HCT116 (cell line): ENCODE measurements at regions not wholly inside any gene's neighbourhood (a gene's known extent, or its start where the extent isn't known, plus 50 kb on each side); places are given as distances from the start of the nearest gene placed in this dataset.

ENCODE experiments used
- ATAC-seq: fragments of 200-7000 bp; cut with Tn5 transposase; 2 replicates; pipeline ENCODE4 v1.9.1; 2020; ENCODE audit warnings: mild to moderate bottlenecking, moderate library complexity
- BruUV-seq: library from RNA; stranded (reverse); fragments of 400-500 nt; replicated peaks from 2 replicates; lab custom pipeline; 2021; lab: Mats Ljungman, UMichigan
- CTCF ChIA-PET: fragments of 300-600 bp; sonication (Branson Sonifier 250); formaldehyde crosslinking; loops from one replicate; lab custom pipeline; 2021; ENCODE audit warnings: antibody characterized with exemption; lab: Charles Lee
- POLR2A ChIA-PET: fragments of 300-600, 350-600 bp; sonication (Branson Sonifier 250); formaldehyde crosslinking; loops from one replicate; lab custom pipeline; 2021; ENCODE audit warnings: antibody characterized with exemption; lab: Charles Lee
- RAD21 ChIA-PET, 2 experiments: fragments of 300-600 bp; sonication (Branson Sonifier 250); formaldehyde crosslinking; loops; one replicate each; lab custom pipeline; 2023; ENCODE audit warnings: low total read pairs in 2 of 2; ENCODE audit not compliant: uncharacterized antibody in 2 of 2, unreplicated experiment in 2 of 2, low non-redundant PET in 1 of 2; lab: Charles Lee
- DNase-seq: peaks from one replicate; pipeline ENCODE4 v3.0.0-alpha.2; 2010; ENCODE audit warnings: low read depth, low spot score
- H2AFZ ChIP-seq: fragments of 200-600 bp; shearing (Covaris generic), sonication (generic); 2 replicates; pipeline ENCODE4 v1.6.1; 2017; ENCODE audit warnings: low read depth, mixed run types, mixed read lengths, antibody characterized with exemption, low read length; ENCODE audit not compliant: poor library complexity, severe bottlenecking
- H3K27ac ChIP-seq: 2 replicates; pipeline ENCODE4 v1.5.1; 2012; ENCODE audit warnings: low read depth, low read length
- H3K27me3 ChIP-seq: fragments of 200-600 bp; sonication (generic); 2 replicates; pipeline ENCODE4 v1.6.1; 2016; ENCODE audit warnings: mixed run types, low read length, mixed read lengths; ENCODE audit not compliant: insufficient read depth
- H3K36me3 ChIP-seq, 2 experiments: fragments of 200-500 bp in 1 of 2; fragments of 200-600 bp in 1 of 2; sonication (Bioruptor generic) in 1 of 2; sonication (generic) in 1 of 2; 2 replicates each; pipeline versions ENCODE4 v1.5.1 to v1.6.1; 2014 to 2016; ENCODE audit warnings: low read length in 2 of 2, inconsistent platforms in 1 of 2, mixed read lengths in 1 of 2, mixed run types in 1 of 2; ENCODE audit not compliant: insufficient read depth in 2 of 2, control insufficient read depth in 1 of 2
- H3K4me1 ChIP-seq, 2 experiments: fragments of 200-600 bp in 1 of 2; sonication (generic) in 1 of 2; 2 replicates each; pipeline versions ENCODE4 v1.5.1 to v1.6.1; 2012 to 2017; ENCODE audit warnings: low read length in 2 of 2, inconsistent platforms in 1 of 2, mild to moderate bottlenecking in 1 of 2, mixed read lengths in 1 of 2, mixed run types in 1 of 2, moderate library complexity in 1 of 2; ENCODE audit not compliant: insufficient read depth in 2 of 2, control insufficient read depth in 1 of 2
- H3K4me2 ChIP-seq: fragments of 200-600 bp; sonication (generic); 2 replicates; pipeline ENCODE4 v1.6.1; 2017; ENCODE audit warnings: mixed run types, low read length, mixed read lengths
- H3K4me3 ChIP-seq, 2 experiments: fragments of 200-600 bp in 1 of 2; sonication (generic) in 1 of 2; replicated peaks in 1 of 2; 2 replicates each; pipeline ENCODE4 v1.5.1; 2011 to 2016; ENCODE audit warnings: low read length in 2 of 2, control low read depth in 1 of 2, low read depth in 1 of 2, mild to moderate bottlenecking in 1 of 2, mixed read lengths in 1 of 2, mixed run types in 1 of 2
- H3K79me2 ChIP-seq: fragments of 200-600 bp; sonication (generic); 2 replicates; pipeline ENCODE4 v1.6.1; 2017; ENCODE audit warnings: mild to moderate bottlenecking, mixed run types, low read length, moderate library complexity, mixed read lengths; ENCODE audit not compliant: insufficient read depth
- H3K9ac ChIP-seq: fragments of 200-600 bp; sonication (generic); 2 replicates; pipeline ENCODE4 v1.6.1; 2016; ENCODE audit warnings: low read length, mixed read lengths
- H3K9me2 ChIP-seq: fragments of 200-600 bp; sonication (generic), shearing (Covaris generic); 2 replicates; pipeline ENCODE4 v1.6.1; 2017; ENCODE audit warnings: mixed run types, mild to moderate bottlenecking, moderate library complexity; ENCODE audit not compliant: insufficient read depth
- H3K9me3 ChIP-seq, 2 experiments: fragments of 200-500 bp in 1 of 2; fragments of 200-600 bp in 1 of 2; sonication (Bioruptor generic) in 1 of 2; sonication (generic) in 1 of 2; 2 replicates each; pipeline ENCODE4 v1.6.1; 2014 to 2017; ENCODE audit warnings: low read length in 2 of 2, mixed read lengths in 2 of 2, inconsistent platforms in 1 of 2, low read depth in 1 of 2, mild to moderate bottlenecking in 1 of 2, mixed run types in 1 of 2, moderate library complexity in 1 of 2; ENCODE audit not compliant: control insufficient read depth in 1 of 2, insufficient read depth in 1 of 2
- H4K20me1 ChIP-seq: fragments of 200-600 bp; sonication (generic), shearing (Covaris generic); 2 replicates; pipeline ENCODE4 v1.6.1; 2017; ENCODE audit warnings: mixed run types, mild to moderate bottlenecking, moderate library complexity; ENCODE audit not compliant: insufficient read depth
- CEBPB ChIP-seq: IDR thresholded peaks from 2 replicates; pipeline ENCODE4 v1.6.1; 2012; ENCODE audit warnings: low read depth
- CTCF ChIP-seq, 3 experiments: fragments of 200-600 bp in 1 of 3; sonication (generic) in 1 of 3; IDR thresholded peaks in 2 of 3; conservative IDR thresholded peaks in 1 of 3; 2 replicates each; pipeline ENCODE4 v1.5.1; 2012 to 2017; ENCODE audit warnings: low read depth in 2 of 3, low read length in 2 of 3, antibody characterized with exemption in 1 of 3, borderline replicate concordance in 1 of 3, control low read depth in 1 of 3, mild to moderate bottlenecking in 1 of 3, mixed read lengths in 1 of 3, mixed run types in 1 of 3, moderate library complexity in 1 of 3; ENCODE audit not compliant: insufficient read depth in 1 of 3
- ELF1 ChIP-seq: IDR thresholded peaks from 2 replicates; pipeline ENCODE4 v1.6.1; 2012; ENCODE audit warnings: low read depth, borderline replicate concordance
- EZH2phosphoT487 ChIP-seq: fragments of 200-600 bp; IDR thresholded peaks from 2 replicates; pipeline ENCODE4 v1.6.1; 2018; ENCODE audit warnings: antibody characterized with exemption, borderline replicate concordance
- FOSL1 ChIP-seq: IDR thresholded peaks from 2 replicates; pipeline ENCODE4 v1.6.1; 2012; ENCODE audit warnings: low read depth
- JUND ChIP-seq: IDR thresholded peaks from 2 replicates; pipeline ENCODE4 v1.6.1; 2012
- POLR2A ChIP-seq: IDR thresholded peaks from 2 replicates; pipeline ENCODE4 v1.7.0; 2011; ENCODE audit warnings: borderline replicate concordance; ENCODE audit not compliant: insufficient read depth, insufficient read length; ENCODE audit errors: extremely low read depth
- POLR2AphosphoS5 ChIP-seq: IDR thresholded peaks from 2 replicates; pipeline ENCODE4 v1.6.1; 2011; ENCODE audit warnings: mild to moderate bottlenecking, low read depth, low read length, moderate library complexity
- RAD21 ChIP-seq: IDR thresholded peaks from 2 replicates; pipeline ENCODE4 v1.6.1; 2012; ENCODE audit warnings: low read depth, mild to moderate bottlenecking
- REST ChIP-seq: IDR thresholded peaks from 2 replicates; pipeline ENCODE4 v1.6.1; 2012; ENCODE audit warnings: low read depth
- SIN3A ChIP-seq: IDR thresholded peaks from 2 replicates; pipeline ENCODE4 v1.6.1; 2012; ENCODE audit warnings: low read depth
- SP1 ChIP-seq: IDR thresholded peaks from 2 replicates; pipeline ENCODE4 v1.6.1; 2012; ENCODE audit warnings: low read depth
- TCF7L2 ChIP-seq: IDR thresholded peaks from 2 replicates; pipeline ENCODE4 v1.7.0; 2011; ENCODE audit warnings: borderline replicate concordance, inconsistent platforms; ENCODE audit not compliant: insufficient read depth, insufficient read length; ENCODE audit errors: extremely low read depth
- ZFX ChIP-seq: fragments of 450-650 bp; IDR thresholded peaks from 2 replicates; pipeline ENCODE4 v1.6.1; 2017
- intact Hi-C: fragments of 100-400 bp; cut with micrococcal nuclease; formaldehyde crosslinking; loops from 2 replicates; pipeline ENCODE4 v1.10.0; 2022

- intact Hi-C loops = no loop called here
- ATAC-seq (no peak), DNase-seq (no peak)
- ChIA-PET RAD21 (no interaction called here), CTCF (no interaction called here), POLR2A (no interaction called here)
- no peak for TF ChIP-seq SIN3A
- TF ChIP-seq POLR2A = no peak
- no peak for TF ChIP-seq JUND
- TF ChIP-seq ZFX = no peak
- TF ChIP-seq ELF1 = no peak
- no peak for TF ChIP-seq SP1
- TF ChIP-seq CEBPB = no peak
- TF ChIP-seq EZH2phosphoT487 = no peak
- no peak for TF ChIP-seq RAD21
- no peak for TF ChIP-seq POLR2AphosphoS5
- TF ChIP-seq FOSL1 = no peak
- TF ChIP-seq CTCF (IDR thresholded peaks at IDR 0.05 in 2 of 3, conservative IDR thresholded peaks at IDR 0.05 in 1 of 3; ENCODE audit: borderline replicate concordance in 1 of 3, insufficient read depth in 1 of 3, low read depth in 2 of 3, low read length in 2 of 3) = no peak
- TF ChIP-seq TCF7L2 = no peak
- no peak for TF ChIP-seq REST
- no peaks in the 10 kb centered on the region for H3K79me2 ChIP-seq
- no peaks in the 10 kb centered on the region for H4K20me1 ChIP-seq
- no peak overlapping the region for H2AFZ ChIP-seq
- H3K27me3 ChIP-seq = no peaks in the 10 kb centered on the region
- H3K36me3 ChIP-seq = no peaks in the 10 kb centered on the region
- no peak overlapping the region for H3K27ac ChIP-seq
- no peak overlapping the region for H3K4me3 ChIP-seq
- peaks cover 0 to 4% of the 10 kb centered on the region in 2 experiments; a peak in 2 of 4 replicates for H3K9me3 ChIP-seq
- H3K9ac ChIP-seq = no peak overlapping the region
- H3K9me2 ChIP-seq = no peaks in the 10 kb centered on the region
- no TSS peak for BruUV-seq
- H3K4me2 ChIP-seq = no peak overlapping the region
- H3K4me1 ChIP-seq = no peaks in the 10 kb centered on the region
These were observed 585.6 kb downstream of the DHX35 start for GRCh38 chr20:39547546-39548408.
